HG03095 (cell line): ENCODE measurements at regions not wholly inside any gene's neighbourhood (a gene's known extent, or its start where the extent isn't known, plus 50 kb on each side); places are given as distances from the start of the nearest gene placed in this dataset.

Experiments used
- ATAC-seq: cut with Tn5 transposase; IDR thresholded peaks from one replicate; pipeline ENCODE4 v1.9.1; 2021; ENCODE audit warnings: moderate library complexity; ENCODE audit not compliant: unreplicated experiment

GRCh38 chr4:147303873-147304229 is 177.0 kb upstream of the EDNRA start:
- no peak for ATAC-seq

- ATAC-seq: no peak
Measured at GRCh38 chr4:147307896-147308674, 172.8 kb upstream of the EDNRA start.

- no peak for ATAC-seq
Measured at GRCh38 chr4:147309434-147309833, 171.5 kb upstream of the EDNRA start.

GRCh38 chr4:147310312-147310711 is 170.6 kb upstream of the EDNRA start:
- ATAC-seq: no peak

DNA sequence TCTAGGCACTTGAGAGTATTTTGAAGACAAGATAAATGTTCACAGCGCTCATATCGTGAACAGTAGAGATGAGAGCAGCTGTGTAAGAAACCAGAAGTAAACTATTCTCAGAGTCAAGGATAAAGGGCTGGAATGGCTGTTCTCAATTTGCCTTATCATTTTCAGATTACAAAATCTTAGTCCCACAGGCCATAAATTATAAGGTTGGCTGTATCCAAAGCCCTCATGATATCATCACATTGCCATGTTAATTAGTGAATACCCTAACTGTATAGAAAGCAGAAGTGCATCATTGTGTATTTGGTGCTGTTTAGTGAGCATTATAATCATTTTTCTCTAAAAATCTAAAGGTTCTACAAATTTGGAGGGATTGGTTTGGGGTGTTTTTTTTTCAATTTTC is 168.9 kb upstream of the EDNRA start:
- no peak for ATAC-seq

DNA sequence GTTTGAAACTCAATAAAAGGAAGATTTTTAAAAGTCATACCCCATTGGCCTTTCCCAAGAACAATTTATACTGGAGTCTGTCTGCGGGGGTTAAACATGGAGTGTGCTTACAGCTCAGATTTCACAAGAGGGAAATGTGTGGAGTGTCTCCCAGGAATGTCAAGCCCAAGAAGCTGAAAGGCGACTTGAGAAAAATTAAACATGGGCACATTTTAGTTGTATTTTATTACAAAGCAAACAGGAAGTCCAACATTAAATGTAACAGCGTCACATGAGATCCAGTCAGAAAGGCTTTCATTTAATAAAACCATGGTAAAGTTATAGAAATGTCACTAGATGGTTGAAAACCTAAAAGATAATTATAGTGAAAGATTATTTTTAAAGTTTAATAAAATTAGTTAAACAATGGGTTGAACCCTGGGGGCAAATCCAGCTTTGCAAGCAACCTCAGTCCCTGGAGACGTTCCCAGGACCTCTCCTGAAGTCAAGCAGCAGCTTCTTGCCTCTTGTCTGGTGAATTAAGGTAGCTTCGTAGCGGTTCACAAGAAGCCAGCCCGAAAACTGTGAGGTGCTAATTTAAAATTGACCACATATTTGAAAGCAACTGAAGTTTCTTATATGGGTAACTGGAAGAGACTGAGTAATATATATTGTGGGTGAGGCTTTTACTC is 168.4 kb upstream of the EDNRA start:
- no peak for ATAC-seq

- ATAC-seq: no peak
Measured at GRCh38 chr4:147313108-147313507, 167.8 kb upstream of the EDNRA start.

- ATAC-seq: no peak
Measured at GRCh38 chr4:147318586-147318985, 162.3 kb upstream of the EDNRA start.

- ATAC-seq: no peak
Measured at GRCh38 chr4:147325571-147325981, 155.3 kb upstream of the EDNRA start.

DNA sequence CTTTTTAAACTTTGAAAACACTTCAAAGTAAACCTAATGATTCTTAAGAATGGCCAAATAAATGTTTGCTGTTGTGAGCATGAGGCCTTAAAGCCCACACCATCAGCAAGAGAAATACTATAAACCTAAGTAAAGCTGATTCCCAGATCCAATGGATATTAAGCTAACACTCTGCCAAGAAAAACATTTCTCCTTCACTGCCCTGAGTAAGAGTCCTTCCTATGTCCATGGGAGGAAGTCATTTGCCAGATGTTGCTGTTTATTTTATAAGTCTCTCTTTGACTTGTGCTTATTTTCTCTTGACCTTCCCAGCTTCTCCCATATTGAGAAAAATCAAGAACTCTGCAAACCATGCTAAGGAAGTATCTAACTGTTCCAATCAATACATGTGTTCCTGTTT is 154.3 kb upstream of the EDNRA start:
- no peak for ATAC-seq

- no peak for ATAC-seq
Measured at GRCh38 chr4:147327322-147327721, 153.6 kb upstream of the EDNRA start.

DNA sequence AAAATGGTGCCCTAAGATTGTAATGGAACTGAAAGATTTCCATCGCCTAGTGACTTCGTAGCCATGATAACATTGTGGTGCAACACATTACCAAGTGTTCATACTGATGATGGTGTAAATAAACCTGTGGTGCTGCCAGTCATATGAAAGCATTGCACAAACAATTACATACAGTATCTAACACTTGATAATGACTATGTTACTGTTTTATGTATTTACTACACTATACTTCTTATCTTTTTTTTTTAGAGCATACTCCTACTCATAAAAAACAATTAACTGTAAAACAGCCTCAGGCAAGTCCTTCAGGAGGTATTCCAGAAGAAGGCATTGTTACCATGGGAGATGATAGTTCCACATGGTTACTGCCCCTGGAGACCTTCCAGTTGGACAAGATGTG is 152.7 kb upstream of the EDNRA start:
- no peak for ATAC-seq

GRCh38 chr4:147328756-147329446 is 152.0 kb upstream of the EDNRA start:
- ATAC-seq: no peak

DNA sequence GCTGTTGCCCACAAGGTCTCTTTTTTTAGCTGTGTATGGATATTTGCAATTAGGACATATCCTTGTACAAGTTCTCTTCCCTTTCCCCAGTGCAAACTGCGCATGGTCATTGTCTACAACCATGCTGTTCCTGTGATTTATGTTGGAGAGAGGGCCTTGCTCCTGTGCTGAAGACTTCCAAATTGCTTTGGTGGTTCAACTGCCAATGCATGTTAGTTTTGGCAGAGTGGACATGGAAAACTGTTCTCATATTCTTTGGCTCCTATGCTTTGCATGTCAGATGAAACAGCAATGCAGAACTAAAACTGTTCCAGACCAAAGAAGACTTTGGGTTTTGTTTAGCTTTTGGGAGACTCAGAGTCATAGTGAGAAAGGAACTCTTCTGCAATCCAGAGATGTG is 148.8 kb upstream of the EDNRA start:
- no peak for ATAC-seq

- ATAC-seq: no peak
Measured at GRCh38 chr4:147334478-147334877, 146.4 kb upstream of the EDNRA start.

GRCh38 chr4:147335183-147335582 is 145.7 kb upstream of the EDNRA start:
- no peak for ATAC-seq

DNA sequence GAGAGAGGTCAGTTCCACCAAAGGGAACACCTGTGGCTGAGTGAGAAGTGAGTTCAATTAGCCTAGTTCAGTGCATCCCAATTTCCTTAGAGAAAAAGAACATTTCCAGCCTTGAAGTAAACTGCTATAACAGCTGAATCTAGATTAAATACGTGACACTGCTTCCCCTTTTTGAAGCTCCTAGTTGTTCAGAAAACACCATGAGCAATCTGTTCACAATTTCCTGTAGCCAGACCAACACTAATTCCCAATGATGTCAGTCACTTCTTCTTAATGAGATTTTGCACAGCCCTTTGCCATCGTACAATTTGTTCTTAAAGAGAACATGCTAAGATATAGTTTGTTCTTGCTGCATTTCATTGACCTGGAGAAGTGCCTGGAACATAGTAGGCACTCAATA is 144.6 kb upstream of the EDNRA start:
- no peak for ATAC-seq

GRCh38 chr4:147339100-147339499 is 141.8 kb upstream of the EDNRA start:
- no peak for ATAC-seq

DNA sequence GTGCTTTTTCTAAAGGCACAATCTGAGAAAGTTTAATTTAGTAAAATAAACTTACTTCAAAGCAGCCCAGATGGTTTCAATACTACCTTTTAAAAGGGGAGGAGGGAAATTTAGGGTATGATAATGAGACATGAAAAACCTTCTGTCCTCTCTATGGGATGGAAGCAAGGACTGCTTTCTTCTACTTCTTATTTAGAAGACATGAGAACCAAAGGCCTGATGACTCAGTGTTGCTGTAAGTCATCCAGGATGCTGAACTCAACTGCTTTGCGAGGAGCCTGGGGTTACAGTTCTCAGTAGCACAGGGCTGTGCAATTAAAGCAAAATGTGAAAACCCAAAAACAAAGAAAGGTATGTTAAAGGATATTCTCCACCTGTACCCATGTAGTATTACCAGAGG is 140.8 kb upstream of the EDNRA start:
- no peak for ATAC-seq

- no peak for ATAC-seq
Measured at GRCh38 chr4:147340591-147341120, 140.2 kb upstream of the EDNRA start.

DNA sequence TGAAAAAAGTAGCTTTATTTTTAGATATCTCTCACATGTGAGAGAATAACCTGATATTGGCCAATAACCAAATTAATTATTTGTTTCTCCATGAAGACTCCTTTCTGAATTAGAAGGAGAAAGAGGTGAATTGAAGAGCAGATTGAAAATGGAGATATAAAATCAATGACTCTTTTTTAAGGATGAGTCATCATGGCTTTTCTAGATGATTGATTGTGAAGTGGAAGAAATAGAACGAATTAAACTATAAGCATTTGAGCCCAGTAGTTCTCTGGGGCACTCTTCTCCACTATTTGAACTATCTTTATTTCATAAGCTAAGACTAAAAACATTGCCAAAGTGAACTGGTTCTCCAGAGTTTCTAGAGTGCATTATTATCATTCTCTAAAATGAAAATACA is 137.2 kb upstream of the EDNRA start:
- ATAC-seq: no peak

DNA sequence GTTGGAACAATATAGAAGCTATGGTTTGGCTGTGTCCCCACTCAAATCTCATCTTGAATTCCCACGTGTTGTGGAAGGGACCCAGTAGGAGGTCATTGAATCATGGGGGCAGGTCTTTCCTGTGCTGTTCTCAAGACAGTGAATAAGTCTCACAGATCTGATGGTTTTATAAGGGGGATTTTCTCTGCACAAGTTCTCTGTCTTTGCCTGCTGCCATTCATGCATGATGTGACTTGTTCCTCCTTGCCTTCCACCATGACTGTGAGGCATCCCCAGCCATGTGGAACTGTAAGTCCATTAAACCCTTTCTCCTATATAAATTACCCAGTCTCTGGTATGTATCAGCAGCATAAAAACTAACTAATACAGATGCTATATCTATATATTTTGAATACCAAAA is 135.2 kb upstream of the EDNRA start:
- no peak for ATAC-seq
